ENCODE measurements at regions not wholly inside any gene's neighbourhood (a gene's known extent, or its start where the extent isn't known, plus 50 kb on each side); places are given as distances from the start of the nearest gene placed in this dataset.

- Histone ChIP-seq H3K79me1 (ENCODE audit: low read depth, low read length) (peaks cover 5% of the 10 kb centered on the region; the same call in 1 of the 2 replicates), H2AK5ac (ENCODE audit: low read depth, low read length) (no peak overlapping the region), H3K4me2 (ENCODE audit: insufficient read depth in 1 of 2, low read depth in 2 of 2, low read length in 2 of 2) (no peak overlapping the region), H4K20me1 (replicated peaks in 1 of 2; ENCODE audit: control insufficient read depth in 1 of 2, insufficient read depth in 2 of 2, low read length in 2 of 2) (peaks cover 0 to 2% of the 10 kb centered on the region in 2 experiments), H3K4me1 (replicated peaks in 1 of 4; ENCODE audit: control insufficient read depth in 3 of 4, insufficient read depth in 4 of 4, low read length in 3 of 4) (peaks cover 0 to 5% (median 0%) of the 10 kb centered on the region in 4 experiments; a peak in 2 of 7 replicates), H3K23me2 (ENCODE audit: low read depth, low read length) (no peaks in the 10 kb centered on the region), H3K79me2 (ENCODE audit: control insufficient read depth in 1 of 2, insufficient read depth in 2 of 2, low read length in 2 of 2) (peaks cover 0 to 17% of the 10 kb centered on the region in 2 experiments; a peak in 1 of 4 replicates), H2BK12ac (ENCODE audit: low read depth, low read length) (no peak overlapping the region), H3K18ac (ENCODE audit: extremely low read depth, low read length) (no peak overlapping the region), H3K4ac (replicated peaks; ENCODE audit: insufficient read length, low read depth, low read length) (no peak overlapping the region), H3K23ac (ENCODE audit: insufficient read length) (no peak overlapping the region), H3K14ac (ENCODE audit: insufficient read length) (no peak overlapping the region), H2AFZ (ENCODE audit: low read length) (no peak overlapping the region), H2BK5ac (ENCODE audit: low read depth, low read length) (no peak overlapping the region), H4K5ac (ENCODE audit: insufficient read length, low read depth, low read length) (no peak overlapping the region), H3K56ac (replicated peaks; ENCODE audit: insufficient read length, low read depth, low read length) (no peak overlapping the region), H2BK120ac (replicated peaks; ENCODE audit: low read depth, low read length) (no peak overlapping the region), H3K4me3 (ENCODE audit: extremely low read depth in 1 of 4, insufficient read depth in 2 of 4, low read depth in 3 of 4, low read length in 4 of 4) (no peak overlapping the region), H3K27ac (ENCODE audit: low read depth, low read length) (no peak overlapping the region), H3K9ac (replicated peaks in 1 of 4; ENCODE audit: extremely low read depth in 1 of 4, low read depth in 3 of 4, low read length in 3 of 4) (no peak overlapping the region), H3K36me3 (ENCODE audit: control insufficient read depth in 2 of 4, insufficient read depth in 4 of 4, low read length in 3 of 4) (no peaks in the 10 kb centered on the region), H3K9me3 (ENCODE audit: insufficient read depth in 2 of 2, low read depth in 1 of 2, low read length in 1 of 2) (no peaks in the 10 kb centered on the region), H2BK15ac (ENCODE audit: low read length) (no peak overlapping the region), H3K27me3 (replicated peaks in 1 of 4; ENCODE audit: control insufficient read depth in 3 of 4, extremely low read depth in 1 of 4, insufficient read depth in 3 of 4, low read length in 3 of 4) (no peaks in the 10 kb centered on the region), H4K8ac (ENCODE audit: extremely low read depth, insufficient read depth, low read length) (no peak overlapping the region), H2BK20ac (ENCODE audit: low read length) (no peak overlapping the region), H4K91ac (replicated peaks; ENCODE audit: insufficient read length, low read length) (no peak overlapping the region)
- TF ChIP-seq RNF2 (IDR thresholded peaks at IDR 0.05; ENCODE audit: borderline replicate concordance, low read depth, low read length, missing control alignments, poor library complexity, severe bottlenecking) (no peak), SIN3A (conservative IDR thresholded peaks at IDR 0.05 in 1 of 2, IDR thresholded peaks at IDR 0.05 in 1 of 2; ENCODE audit: low read depth in 1 of 2, low read length in 2 of 2) (no peak), RBBP5 (IDR thresholded peaks at IDR 0.05; ENCODE audit: borderline replicate concordance, low read depth, low read length) (no peak), EZH2 (IDR thresholded peaks at IDR 0.05; ENCODE audit: low read depth, low read length, severe bottlenecking) (no peak), FOSL1 (IDR thresholded peaks at IDR 0.05; ENCODE audit: insufficient read depth, low read depth, low read length) (no peak), TBP (IDR thresholded peaks at IDR 0.05; ENCODE audit: low read depth, low read length) (no peak), TAF7 (optimal IDR thresholded peaks at IDR 0.05; ENCODE audit: borderline replicate concordance, low read depth, low read length) (no peak), RAD21 (IDR thresholded peaks at IDR 0.05 in 1 of 2, conservative IDR thresholded peaks at IDR 0.05 in 1 of 2; ENCODE audit: low read depth in 2 of 2, low read length in 2 of 2) (no peak), MAFK (IDR thresholded peaks at IDR 0.05; ENCODE audit: low read depth, low read length) (no peak), CBX5 (IDR thresholded peaks at IDR 0.05; ENCODE audit: low read depth, low read length) (no peak), MAX (IDR thresholded peaks at IDR 0.05) (no peak), TAF1 (IDR thresholded peaks at IDR 0.05; ENCODE audit: low read depth, low read length) (no peak), SAP30 (IDR thresholded peaks at IDR 0.05; ENCODE audit: insufficient read depth, insufficient replicate concordance, low read length) (no peak)
- DNase-seq (ENCODE audit: low read depth in 1 of 2, low spot score in 2 of 2) = no peak
- no peak for FAIRE-seq
- ChIA-PET CTCF (ENCODE audit: partially characterized antibody) (interaction anchor here (0.6 to 1.7 kb wide), 4 partner anchors 20 to 1308 kb away, joined by 3 to 7 read pairs (median 4); no protein-coding TSS in a partner anchor), POLR2A (ENCODE audit: partially characterized antibody) (no interaction called here)
- WGBS, 2 experiments (ENCODE audit: extremely low coverage in 1 of 2, insufficient coverage in 1 of 2, insufficient read length in 1 of 2, insufficient replicate concordance in 2 of 2, low coverage in 1 of 2, low lambda C conversion rate in 2 of 2, missing lambda C conversion rate in 1 of 2) = 96% methylated on average over 3 of the region's 3 CpGs; no CpG with 5 or more reads in 1 of the 2 experiments
These were observed 53.5 kb upstream of the TEX264 start for GRCh38 chr3:51617597-51617996.
